Activated effector memory CD4-positive, alpha-beta T cell treated with Interleukin-2 at 50 U/mL for 16 hours (primary cell): ENCODE measurements at regions not wholly inside any gene's neighbourhood (a gene's known extent, or its start where the extent isn't known, plus 50 kb on each side); places are given as distances from the start of the nearest gene placed in this dataset.

Source experiments
- DNase-seq: peaks from one replicate; pipeline ENCODE4 v3.0.0-alpha.2; 2020

DNA sequence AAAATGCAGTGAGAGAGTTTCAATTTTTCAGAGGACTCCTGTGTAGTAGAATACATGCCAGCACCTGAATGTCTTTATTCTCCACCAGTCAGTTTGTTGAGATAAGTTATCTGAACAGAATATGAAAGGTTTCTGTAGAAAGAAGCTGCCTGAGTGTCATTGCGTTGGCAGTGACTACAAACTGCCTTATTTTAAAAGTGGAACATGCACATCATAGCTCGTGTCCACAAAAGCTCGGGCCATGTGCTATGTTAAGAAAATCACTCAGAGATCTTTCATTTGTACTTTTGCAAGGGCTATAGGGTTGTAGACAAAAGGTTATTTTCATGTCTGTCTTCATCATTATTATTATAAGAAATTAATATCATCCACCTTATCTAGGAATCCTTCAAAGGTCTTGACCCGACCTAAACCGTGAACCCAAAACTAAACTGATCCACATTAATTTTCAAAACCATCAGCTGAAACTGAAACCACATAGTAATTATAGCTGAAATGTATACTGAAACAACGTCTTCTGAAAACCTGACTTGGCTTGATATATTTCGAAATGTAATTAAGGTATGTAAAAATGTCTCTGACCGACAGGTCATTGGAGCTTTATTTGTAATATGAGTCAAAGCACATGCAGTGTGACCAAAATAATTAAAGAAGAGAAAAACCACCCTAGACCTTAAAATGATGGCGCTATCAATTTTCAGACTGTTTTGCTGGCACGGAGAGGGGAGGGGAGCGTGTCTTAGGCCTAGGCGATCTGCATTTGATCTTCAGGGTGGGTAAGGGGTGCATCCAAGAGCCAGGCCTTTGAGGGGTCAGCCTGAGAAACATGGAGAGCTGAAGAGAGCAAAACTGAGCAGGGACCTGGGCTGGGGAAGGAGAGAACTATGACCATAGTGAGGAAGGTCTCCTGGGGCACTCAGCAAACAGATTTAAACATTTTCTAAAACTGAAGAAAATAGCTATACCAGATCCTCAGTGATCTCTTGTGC, 232.1 kb downstream of the SOX11 start:
- DNase-seq = no peak

DNA sequence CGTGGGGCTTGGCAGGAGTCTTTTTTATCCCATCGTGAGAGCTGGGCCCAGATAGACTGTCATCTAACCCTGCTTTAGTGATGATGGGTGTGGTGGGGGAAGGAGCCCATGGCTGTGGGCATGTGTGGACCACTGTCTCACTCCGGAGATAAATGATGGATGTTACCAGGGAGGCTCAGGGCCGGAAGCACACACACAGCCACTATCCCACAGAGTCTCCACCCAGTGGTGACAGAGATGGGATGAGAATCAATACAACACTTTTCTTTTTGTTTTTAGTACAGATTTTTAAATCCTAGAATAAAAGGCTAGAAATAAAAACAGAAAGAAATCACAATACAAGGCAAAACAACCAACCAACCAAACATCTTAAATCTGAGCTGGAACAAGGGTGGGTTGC, 233.4 kb downstream of the SOX11 start:
- no peak for DNase-seq

DNA sequence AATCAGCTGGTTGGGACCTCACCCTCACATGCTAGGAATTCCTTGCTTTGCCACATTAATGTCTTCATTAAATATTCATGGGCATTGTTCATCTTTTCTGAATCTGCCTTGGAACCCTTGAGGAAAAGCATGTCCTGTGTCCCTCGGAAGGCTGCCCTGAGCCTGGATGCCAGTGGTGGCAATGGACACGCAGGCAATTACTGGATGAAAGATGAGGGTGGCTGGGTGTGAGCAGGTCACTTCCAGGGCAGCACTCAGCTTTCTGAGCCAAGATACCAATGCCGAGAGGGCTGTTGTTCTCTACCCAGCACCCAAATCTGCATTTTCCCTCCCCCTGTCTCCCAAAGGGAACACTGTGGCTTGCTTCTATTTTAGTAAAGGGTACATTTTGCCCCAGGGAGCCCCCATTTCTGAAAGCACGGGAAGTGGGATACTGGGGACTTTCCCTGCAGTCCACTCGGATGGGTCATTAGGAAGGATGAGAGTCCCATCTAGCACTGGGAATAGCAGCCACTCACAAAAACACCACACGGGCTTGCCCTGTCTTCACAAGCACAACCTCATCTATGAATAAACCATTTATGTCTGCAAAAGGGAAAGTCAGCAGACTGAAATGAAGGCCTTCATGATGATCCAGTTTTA, 234.8 kb downstream of the SOX11 start:
- no peak for DNase-seq

DNA sequence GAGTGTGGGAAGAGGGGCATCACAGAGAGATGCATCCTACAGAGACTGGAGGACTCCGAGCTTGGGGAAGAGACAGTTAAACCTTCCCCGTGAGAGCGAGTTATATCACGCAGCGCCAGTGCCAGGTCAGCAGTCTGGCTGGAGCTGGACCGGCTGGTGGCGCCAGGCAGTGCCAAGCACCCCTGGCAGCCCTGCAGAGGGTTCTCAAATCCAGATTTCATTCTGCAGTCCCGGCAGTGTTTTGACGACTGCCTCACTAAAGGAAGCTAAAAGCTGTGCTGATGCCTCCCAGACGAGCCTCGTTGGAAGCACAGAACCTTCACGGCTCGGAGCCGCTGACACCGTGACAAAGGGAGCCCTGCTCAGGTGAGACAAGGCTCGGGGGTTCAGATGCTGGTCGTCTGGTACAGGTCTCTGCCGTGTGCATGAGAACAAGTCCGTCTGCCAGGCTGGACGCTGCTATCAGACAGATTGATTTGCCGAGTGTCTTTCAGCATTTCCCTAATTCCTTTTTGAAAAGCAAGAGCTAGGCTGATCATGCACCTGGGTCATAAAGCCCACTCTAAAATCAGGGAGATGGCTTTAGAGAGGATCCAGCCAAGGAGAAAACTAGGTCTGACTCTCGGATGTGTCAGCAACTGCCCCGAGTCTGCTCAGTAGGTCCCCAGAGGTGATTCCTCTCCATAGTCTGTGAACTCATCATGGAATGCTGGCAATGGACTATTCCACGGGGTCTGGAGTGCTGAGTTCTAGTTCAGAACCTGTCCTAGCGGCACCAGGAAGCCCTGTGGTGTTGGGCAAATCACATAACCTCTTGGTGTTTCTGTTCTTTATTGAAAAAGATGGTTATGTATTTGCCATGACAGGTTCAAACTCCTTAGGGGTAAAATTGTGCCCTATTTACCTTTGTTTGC, 240.6 kb downstream of the SOX11 start:
- no peak for DNase-seq

DNA sequence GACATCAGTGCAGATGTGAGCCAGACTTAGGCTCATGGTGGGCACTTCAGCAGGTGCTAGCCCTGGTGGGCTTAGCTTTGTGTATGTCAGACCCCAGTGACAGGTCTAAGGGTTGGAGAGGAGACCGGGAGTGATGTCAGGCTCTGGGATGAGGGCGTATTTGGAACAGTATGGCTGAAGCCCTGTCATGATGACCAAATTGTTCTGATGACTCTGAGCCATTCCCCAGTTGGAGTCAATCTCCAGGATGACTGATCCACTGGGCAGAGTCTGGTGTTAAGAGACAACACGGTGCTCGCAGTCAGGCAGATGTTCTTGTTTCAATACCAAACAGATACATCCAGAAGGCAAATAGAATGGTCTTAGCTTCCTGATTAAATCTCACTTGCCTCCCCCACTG, 241.5 kb downstream of the SOX11 start:
- DNase-seq = no peak

DNA sequence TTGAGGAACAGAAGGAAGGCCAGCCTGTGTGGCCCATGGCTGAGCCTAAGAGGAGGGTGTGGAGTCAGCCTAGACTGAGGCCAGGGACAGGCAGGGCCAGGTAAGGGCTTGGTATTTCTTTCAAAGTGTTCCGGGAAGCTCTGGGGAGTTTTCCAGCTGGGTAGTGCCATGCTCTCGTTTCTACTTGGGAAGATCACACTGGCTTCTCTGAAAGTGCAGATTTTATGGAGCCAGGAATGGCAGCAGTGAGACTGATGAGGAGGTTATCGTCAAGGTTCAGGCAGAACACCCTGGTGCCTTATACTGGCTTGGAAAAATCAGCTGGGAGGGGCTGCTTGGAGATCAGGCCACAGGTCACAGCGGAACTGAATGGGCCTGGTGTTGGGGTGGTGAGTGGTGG, 245.1 kb downstream of the SOX11 start:
- no peak for DNase-seq

DNA sequence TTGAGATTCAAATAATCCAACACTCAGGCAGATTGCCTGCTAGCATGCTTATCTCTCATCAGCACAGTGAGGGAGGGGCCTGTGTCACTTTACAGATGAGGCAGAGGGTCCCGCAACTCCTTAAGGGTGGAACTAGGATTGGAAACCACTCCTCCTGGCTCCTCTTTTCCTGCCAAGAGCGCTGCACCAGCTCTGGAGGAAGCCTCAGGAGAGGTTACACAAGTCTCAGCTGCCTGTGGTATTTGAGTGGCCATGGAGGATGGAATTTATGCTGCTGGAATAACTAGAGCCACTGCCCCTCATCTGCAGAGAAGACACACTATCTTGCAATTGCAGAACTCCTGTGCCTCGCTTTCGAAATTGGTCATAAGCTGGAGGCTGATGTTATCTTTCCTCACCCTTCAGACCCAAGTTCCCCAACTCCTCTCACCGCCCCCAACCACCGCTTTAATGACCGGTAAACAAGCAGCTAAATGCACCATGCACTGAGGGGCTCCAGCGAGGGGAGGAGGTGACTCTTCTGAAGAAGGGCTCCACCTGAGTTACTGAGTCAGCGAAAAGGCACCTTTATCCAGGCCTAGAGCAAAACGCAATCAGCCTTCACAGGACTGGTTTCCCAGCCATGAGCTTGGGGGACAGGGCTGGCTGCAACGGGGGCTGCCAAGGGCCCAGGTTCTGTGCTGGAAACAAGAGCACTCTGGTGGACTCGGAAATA, 245.8 kb downstream of the SOX11 start:
- DNase-seq = no peak

DNA sequence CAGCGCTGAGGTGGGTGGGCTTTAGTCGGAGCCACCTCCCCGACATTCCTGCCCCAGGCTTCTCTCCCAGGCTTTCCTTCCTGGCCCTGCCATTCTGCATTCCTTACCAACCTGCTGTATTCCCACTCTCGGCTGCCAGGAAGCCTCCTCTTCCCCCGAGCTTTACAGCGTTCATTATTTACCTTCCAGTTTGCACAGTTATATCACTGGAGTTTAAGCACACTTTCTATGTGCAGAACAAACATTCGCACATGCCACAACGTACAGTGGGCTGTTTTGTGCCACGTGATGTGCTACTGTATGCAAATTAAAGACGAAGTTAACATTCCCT, 246.3 kb downstream of the SOX11 start:
- no peak for DNase-seq

DNA sequence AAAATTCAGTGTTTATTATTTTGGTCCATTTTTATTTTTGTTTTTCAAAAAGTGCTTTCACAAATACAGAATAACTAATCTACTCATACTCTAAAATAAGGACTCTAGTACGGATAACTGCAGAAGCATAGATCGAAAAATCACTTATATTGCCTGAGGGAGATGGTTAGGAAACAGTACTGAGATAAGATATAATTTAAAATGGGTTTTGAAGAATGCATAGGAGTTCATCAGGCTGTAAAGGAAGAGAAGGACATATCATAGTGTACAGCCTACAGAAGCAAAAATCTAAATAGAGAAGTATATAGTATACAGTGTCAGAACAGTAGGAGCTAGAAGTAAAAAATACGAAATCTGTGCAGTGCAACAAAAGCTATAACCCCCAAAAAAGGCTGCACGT, 247.4 kb downstream of the SOX11 start:
- no peak for DNase-seq

DNA sequence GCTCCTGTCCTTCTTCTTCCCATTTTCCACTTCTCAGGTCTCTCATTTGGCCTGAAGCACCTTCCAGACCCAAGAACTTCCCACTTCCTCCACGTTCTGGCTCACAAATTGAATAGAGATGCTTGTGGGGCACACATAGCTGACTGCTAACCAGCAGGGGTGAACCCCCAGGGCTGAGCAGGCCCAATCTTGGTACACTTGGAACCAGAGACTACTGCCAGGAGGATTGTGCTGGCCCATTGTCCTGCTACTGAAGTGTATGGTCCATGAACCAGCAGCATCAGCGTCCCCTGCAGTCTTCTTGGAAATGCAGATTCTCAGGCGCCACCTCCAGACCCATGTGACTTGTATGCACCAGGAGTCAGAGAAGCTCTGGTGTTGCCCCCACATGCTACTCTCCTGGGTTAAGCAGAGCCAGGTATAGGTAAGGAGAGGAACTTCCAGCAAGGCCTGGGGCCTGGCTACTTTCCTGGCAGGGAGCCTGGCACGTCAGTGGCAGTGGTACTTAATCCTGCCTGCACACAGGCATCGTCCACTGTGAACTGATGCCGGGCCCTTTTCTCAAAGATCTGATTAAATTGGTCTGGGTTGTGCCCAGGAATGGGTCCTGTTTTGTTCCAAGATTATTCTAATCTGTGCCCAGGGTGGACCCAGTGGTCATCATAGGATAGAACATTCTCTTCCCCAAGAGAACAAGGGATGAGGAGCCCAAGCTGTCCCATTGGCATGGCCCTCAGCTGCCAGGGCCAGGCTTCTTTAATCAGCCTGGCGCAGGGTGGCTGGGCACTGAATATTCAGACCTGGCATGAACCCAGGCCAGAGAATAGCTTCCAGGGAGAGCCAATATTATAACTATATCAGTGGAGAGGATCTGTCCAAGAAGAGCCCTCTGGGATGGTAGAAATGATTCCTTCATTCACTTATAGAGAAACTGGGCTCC, 248.7 kb downstream of the SOX11 start:
- no peak for DNase-seq

DNA sequence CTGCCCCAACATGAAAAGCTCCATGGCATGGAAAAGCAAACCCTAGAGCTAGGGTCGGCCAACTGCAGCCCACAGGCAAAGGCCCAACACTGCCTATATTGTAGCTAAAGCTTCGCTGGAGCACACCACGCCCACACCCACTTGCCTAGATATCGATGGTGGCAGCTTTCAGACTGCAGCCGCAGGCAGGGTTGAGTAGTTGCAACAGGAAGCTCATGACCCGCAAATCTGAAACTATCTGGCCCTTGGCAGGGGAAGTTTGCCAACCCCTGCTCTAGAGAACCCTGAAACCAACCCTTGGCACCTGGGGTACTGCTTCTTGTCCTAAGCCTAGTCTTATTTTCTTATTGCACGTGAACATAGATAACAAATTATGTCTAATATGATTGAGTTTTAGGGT, 250.0 kb downstream of the SOX11 start:
- DNase-seq = no peak

DNA sequence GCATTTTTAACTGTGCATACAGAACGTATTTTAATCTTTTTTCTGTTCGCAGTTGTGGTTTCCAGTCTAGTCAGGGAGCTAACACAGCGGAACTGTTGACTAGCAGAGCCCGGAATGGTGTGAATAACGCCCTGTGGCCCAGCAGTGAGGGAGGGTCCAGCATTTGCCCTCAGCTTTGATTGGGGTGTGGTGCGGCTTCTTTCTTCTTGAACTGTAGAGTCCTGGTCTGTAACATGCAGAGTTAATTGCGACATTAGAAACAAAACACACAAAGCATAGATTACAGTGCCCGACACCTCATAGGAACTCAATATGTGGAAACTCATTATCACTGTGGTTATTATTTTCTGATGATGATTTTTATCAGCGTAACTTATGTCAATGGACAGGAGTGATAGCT, 253.6 kb downstream of the SOX11 start:
- no peak for DNase-seq

DNA sequence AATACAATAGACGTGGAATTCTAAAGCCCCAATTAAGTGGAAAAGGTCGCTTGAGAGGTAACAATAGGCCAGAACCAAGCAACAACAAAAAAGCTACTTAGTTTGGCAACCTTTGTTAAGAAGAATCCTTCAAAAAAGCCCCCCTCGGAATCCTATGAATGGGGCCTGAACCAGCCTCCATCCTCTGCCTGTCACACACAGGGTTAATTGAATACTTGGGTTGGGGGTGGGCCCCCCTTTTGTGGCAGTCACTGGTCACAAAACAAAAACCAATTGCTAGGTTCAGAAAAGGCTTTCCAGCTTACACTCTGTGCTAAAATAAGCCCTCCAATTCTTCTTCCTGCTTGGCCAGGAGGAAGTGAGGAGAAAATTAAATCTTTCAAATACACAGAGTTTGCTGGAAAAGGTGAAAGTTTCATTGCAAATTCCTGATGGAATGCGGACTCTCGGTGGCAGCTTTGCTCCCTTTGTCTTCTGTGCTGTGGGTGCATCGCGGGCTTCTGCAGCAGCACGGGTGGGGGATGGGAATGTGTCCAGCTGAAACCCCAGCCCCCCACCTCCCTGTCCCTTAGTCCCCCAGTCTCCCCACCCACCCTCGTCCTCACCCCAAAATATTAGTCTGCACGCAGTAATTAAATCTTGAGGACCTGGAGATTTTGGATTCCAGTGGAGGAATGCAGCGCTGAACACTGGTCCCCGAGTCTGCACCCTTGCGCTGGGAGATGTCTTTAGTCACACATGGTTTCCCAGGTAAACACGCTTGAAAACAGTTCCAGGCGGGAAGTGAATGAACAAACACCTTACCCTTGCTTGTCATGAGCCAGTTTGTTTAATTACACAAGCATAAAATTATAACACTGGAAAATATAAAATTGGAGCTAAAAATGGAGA, 254.3 kb downstream of the SOX11 start:
- no peak for DNase-seq

DNA sequence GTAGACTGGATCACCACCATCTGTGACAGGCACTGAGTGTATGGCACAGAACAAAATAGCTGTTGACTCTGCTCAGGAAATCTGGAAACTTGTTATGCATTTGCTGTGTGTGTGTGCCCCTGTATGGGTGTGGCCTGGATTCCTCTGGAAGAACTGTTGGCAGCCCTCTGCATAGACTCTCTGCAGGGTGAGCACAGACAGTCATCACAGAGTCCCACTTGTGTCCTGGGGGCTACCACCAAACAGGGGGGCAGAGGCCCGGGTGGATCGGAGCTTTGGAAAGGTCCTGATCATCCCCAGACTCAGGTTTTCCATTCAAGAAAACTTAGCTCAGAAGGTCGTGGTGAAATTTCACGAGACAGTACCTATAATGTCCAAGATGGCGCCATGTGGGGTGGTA, 258.6 kb downstream of the SOX11 start:
- no peak for DNase-seq

DNA sequence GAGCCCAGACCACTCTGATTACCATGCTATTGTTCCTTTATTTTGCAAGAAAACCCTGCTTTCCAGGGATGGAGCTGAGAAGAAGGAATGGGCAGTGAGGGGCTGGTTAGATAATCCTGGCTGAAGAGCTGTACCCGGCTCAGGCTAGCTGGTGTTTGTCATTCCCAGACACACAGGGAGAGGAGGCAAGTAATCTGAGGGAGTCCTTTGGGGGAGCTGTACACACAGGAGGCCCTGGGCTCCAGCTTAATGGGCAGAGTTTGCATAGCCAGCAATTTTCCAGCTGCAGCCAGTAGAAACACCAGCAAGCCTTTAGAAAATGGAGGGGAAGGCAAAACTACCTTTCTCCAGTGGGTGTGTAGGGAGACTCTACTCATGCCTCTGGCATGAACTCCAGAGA, 259.3 kb downstream of the SOX11 start:
- DNase-seq = no peak

DNA sequence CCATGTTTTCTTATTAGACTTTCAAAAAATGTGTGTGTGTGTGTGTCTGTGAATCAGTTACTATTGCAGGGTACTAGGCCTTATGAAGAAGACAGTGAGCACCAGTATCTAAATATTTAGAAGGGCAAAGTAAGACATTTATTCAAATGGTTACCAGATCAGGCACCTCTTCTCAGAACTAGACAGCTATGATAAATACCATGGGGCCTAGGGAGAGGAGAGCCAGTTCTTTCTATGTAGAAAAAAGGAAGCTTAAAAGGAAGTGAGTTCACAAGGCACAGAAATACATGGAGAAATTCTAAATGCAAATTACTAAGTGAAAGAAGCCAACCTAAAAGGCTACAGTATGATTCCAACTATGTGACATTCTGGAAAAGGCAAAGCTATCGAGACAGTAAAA, 261.3 kb downstream of the SOX11 start:
- no peak for DNase-seq

DNA sequence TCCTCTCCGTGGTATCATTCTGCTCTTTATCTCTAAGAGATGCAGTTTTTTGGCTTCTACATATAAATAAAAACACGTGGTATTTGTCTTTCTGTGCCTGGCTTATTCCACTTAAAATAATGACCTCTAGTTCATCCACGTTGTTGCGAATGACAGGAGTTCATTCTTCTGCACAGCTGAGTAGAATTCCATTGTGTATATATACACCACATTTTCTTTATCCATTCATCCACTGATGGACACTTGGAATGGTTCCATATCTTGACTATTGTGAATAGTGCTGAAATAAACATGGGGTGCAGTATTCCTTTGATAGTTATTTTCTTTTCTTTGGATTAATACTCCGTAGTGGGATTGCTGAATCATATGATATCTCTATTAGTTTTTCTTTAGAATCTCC, 262.3 kb downstream of the SOX11 start:
- no peak for DNase-seq

DNA sequence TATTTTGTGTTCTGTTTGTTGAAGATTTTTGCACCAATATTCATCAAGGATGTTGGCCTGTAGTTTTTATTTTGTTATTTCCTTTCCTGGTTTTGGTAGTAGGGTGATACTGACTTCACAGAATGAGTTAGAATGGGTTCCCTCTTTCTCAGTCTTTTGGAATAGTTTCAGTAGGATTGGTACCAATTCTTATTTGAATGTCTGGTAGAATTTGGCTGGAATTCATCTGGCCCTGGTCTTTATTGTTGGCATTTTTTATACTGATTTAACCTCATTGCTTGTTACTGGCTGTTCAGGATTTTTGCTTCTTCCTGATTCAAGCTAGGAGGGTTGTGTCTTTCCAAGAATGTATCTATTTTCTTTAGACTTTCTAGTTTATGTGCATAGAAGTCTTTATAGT, 263.7 kb downstream of the SOX11 start:
- no peak for DNase-seq

DNA sequence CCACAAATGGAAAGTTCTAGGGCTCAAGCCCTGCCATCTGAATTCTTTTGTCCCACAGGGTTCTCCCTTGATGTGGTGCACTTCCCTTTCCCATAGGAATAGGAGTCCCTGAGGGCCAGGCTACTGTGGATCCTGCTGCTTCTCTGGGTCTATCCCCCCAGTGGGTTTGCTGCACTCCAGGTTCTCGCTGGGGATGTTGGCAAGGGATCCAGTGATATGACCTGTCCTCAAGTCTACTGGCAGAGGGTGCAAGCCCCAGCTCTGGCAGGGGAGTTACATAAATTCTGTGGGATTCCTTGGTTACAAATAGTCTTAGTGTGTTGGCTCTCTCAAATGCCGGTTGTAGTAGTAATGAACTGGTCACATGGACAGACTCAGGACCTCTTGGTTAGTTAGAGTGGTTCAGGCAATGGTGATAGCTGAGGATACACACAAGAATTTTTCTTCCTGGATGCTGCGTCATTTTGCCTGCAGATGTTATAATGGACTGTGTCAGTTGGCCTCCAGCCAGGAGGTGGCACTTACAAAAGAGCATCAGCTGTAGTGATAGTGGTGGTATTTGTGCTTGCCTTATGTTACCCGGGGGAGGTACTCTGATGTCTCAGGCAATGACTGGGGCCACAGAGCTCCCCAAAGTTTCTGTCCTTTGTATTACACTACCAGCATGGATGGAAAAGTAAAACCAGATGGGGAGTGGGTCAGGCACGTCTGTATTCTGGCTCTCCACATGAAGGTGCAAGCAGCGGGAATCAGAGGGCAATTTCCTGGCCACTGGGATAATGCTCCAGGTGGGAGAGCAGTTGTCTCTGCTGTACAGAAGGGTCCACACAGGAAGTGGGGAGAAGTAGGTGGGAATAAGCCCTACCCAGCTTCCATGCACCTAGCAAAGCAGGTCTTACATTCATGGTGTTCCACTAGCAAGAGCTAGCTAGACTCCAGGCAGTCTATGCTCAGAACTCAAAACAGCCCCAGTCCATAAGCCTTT, 267.9 kb downstream of the SOX11 start:
- DNase-seq = no peak
